ENCODE measurements at regions not wholly inside any gene's neighbourhood (a gene's known extent, or its start where the extent isn't known, plus 50 kb on each side); places are given as distances from the start of the nearest gene placed in this dataset.

DNA sequence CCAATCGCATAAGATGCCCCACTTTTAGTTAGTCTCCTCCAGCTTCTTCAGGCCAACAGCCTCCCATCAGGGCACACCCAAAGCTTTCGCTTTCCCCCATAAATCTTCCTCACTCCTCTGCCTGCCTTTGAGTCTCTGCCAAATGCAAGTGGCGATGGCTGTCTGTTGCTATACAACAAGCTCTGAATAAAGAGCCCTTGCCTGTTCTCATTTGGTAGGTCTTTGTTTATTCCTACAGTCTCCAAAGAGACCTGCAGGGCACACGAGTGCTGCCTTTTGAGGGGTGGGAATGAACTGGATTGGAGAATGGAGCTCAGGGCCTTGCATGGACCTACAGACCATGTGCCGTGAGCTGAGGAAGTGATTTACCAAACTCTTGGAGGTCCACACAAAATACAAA is 52.2 kb upstream of the SOD3 start:
- TF ChIP-seq, protein P1, sequence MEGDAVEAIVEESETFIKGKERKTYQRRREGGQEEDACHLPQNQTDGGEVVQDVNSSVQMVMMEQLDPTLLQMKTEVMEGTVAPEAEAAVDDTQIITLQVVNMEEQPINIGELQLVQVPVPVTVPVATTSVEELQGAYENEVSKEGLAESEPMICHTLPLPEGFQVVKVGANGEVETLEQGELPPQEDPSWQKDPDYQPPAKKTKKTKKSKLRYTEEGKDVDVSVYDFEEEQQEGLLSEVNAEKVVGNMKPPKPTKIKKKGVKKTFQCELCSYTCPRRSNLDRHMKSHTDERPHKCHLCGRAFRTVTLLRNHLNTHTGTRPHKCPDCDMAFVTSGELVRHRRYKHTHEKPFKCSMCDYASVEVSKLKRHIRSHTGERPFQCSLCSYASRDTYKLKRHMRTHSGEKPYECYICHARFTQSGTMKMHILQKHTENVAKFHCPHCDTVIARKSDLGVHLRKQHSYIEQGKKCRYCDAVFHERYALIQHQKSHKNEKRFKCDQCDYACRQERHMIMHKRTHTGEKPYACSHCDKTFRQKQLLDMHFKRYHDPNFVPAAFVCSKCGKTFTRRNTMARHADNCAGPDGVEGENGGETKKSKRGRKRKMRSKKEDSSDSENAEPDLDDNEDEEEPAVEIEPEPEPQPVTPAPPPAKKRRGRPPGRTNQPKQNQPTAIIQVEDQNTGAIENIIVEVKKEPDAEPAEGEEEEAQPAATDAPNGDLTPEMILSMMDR (optimal IDR thresholded peaks at IDR 0.05 in 1 of 3, IDR thresholded peaks at IDR 0.05 in 1 of 3, conservative IDR thresholded peaks at IDR 0.05 in 1 of 3; ENCODE audit: extremely low read depth in 1 of 3, insufficient read depth in 2 of 3, low read length in 3 of 3) = no peak
- no peak for TF ChIP-seq EZH2 (IDR thresholded peaks at IDR 0.05; ENCODE audit: low read length)

Measured in keratinocyte (primary cell).